ENCODE measurements at regions not wholly inside any gene's neighbourhood (a gene's known extent, or its start where the extent isn't known, plus 50 kb on each side); places are given as distances from the start of the nearest gene placed in this dataset.

- TF ChIP-seq ATF2 (IDR thresholded peaks at IDR 0.05; ENCODE audit: low read length), result no peak
Observed at GRCh38 chrX:97751735-97752134, 868.0 kb downstream of the RPA4 start (continued).
